HG02840 (cell line): ENCODE measurements at regions not wholly inside any gene's neighbourhood (a gene's known extent, or its start where the extent isn't known, plus 50 kb on each side); places are given as distances from the start of the nearest gene placed in this dataset.

Source experiments
- ATAC-seq: cut with Tn5 transposase; IDR thresholded peaks from one replicate; pipeline ENCODE4 v1.9.1; 2021; ENCODE audit warnings: mild to moderate bottlenecking, moderate library complexity, moderate number of reproducible peaks; ENCODE audit not compliant: unreplicated experiment, low FRiP score

- ATAC-seq, result no peak
These were observed 182.0 kb upstream of the RUNX1 start for GRCh38 chr21:35231090-35231489.

- ATAC-seq, result no peak
These were observed 180.2 kb upstream of the RUNX1 start for GRCh38 chr21:35229290-35229689.

- ATAC-seq, result peak; percentile 39
These were observed 178.7 kb upstream of the RUNX1 start for GRCh38 chr21:35227786-35228185.

GRCh38 chr21:35226968-35227744, 178.1 kb upstream of the RUNX1 start:
- ATAC-seq, result peak; percentile 64

- ATAC-seq, result no peak
These were observed 177.2 kb upstream of the RUNX1 start for GRCh38 chr21:35226328-35226727.

GRCh38 chr21:35225573-35225972, 176.5 kb upstream of the RUNX1 start:
- no peak for ATAC-seq

- ATAC-seq, result no peak
These were observed 174.5 kb upstream of the RUNX1 start for GRCh38 chr21:35223480-35224156.

GRCh38 chr21:35222541-35222941, 173.4 kb upstream of the RUNX1 start:
- no peak for ATAC-seq

GRCh38 chr21:35222021-35222420, 172.9 kb upstream of the RUNX1 start:
- no peak for ATAC-seq

- no peak for ATAC-seq
These were observed 171.2 kb upstream of the RUNX1 start for GRCh38 chr21:35220301-35220700.

- no peak for ATAC-seq
These were observed 170.6 kb upstream of the RUNX1 start for GRCh38 chr21:35219719-35220118.

GRCh38 chr21:35219291-35219690, 170.2 kb upstream of the RUNX1 start:
- no peak for ATAC-seq

- ATAC-seq, result no peak
These were observed 168.5 kb upstream of the RUNX1 start for GRCh38 chr21:35217504-35218060.

GRCh38 chr21:35216996-35217395, 167.9 kb upstream of the RUNX1 start:
- ATAC-seq, result no peak

GRCh38 chr21:35215870-35216269, 166.8 kb upstream of the RUNX1 start:
- no peak for ATAC-seq

- no peak for ATAC-seq
These were observed 163.5 kb upstream of the RUNX1 start for GRCh38 chr21:35212393-35213127.

- ATAC-seq, result no peak
These were observed 162.7 kb upstream of the RUNX1 start for GRCh38 chr21:35211782-35212181.

- no peak for ATAC-seq
These were observed 161.0 kb upstream of the RUNX1 start for GRCh38 chr21:35210093-35210492.

- no peak for ATAC-seq
These were observed 159.9 kb upstream of the RUNX1 start for GRCh38 chr21:35208810-35209517.

GRCh38 chr21:35208104-35208503, 159.0 kb upstream of the RUNX1 start:
- no peak for ATAC-seq
